ENCODE measurements at regions not wholly inside any gene's neighbourhood (a gene's known extent, or its start where the extent isn't known, plus 50 kb on each side); places are given as distances from the start of the nearest gene placed in this dataset.

DNA sequence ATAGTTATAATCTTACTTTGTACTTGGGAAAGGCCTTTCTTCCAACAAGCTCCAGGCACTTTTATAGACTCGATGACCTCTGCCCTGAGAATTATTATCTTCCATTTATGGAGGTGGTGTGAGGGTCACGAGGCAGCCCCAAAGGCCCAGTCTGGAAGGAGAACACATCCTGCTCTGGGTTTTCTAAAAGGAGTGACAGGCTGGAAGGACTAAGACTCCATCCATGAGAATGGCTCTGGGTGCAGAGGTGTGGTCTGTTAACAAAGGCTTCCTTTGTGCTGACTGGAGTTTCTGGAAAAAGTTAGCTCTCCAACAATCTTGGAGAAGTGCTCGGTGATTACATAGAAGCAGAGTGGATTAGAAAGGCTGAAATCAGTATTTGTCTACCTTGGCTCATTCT, 74.7 kb upstream of the SESN3 start:
- 90 to 96% (median 93%) methylated on average over 3 of the region's 3 CpGs for WGBS, 3 donors
- Histone ChIP-seq H3K4me1 (ENCODE audit: insufficient read depth) (no peaks in the 10 kb centered on the region), H3K36me3 (no peaks in the 10 kb centered on the region), H3K27ac (no peak overlapping the region), H3K4me3 (no peak overlapping the region), H3K27me3 (no peaks in the 10 kb centered on the region), H3K9me3 (no peaks in the 10 kb centered on the region)
- no peak for TF ChIP-seq EP300 (IDR thresholded peaks at IDR 0.05)
- TF ChIP-seq, protein P1, sequence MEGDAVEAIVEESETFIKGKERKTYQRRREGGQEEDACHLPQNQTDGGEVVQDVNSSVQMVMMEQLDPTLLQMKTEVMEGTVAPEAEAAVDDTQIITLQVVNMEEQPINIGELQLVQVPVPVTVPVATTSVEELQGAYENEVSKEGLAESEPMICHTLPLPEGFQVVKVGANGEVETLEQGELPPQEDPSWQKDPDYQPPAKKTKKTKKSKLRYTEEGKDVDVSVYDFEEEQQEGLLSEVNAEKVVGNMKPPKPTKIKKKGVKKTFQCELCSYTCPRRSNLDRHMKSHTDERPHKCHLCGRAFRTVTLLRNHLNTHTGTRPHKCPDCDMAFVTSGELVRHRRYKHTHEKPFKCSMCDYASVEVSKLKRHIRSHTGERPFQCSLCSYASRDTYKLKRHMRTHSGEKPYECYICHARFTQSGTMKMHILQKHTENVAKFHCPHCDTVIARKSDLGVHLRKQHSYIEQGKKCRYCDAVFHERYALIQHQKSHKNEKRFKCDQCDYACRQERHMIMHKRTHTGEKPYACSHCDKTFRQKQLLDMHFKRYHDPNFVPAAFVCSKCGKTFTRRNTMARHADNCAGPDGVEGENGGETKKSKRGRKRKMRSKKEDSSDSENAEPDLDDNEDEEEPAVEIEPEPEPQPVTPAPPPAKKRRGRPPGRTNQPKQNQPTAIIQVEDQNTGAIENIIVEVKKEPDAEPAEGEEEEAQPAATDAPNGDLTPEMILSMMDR (IDR thresholded peaks at IDR 0.05), result no peak
- TF ChIP-seq POLR2A (IDR thresholded peaks at IDR 0.05), result no peak
- DNase-seq, result no peak
- intact Hi-C loops (cut with DNase I), result no loop called here

DNA sequence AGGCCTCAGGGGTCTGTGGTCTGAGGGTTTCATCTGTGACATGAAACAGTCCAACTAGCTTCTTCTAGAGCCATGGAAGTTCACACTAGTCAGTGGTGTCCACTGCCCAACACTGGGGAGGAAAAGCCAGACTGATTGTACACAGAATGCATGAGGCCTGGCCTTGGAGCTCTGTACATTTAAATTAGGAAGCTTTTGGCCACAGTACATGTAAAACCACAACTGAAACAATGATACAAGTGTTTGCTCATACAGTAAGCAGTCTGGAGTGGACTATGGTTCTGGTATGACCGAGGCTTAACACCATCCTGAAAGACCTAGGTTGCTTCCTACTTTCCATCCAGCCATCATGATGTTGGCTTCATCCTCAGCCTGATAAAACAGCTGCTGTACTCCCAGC, 73.8 kb upstream of the SESN3 start:
- intact Hi-C loops (cut with DNase I), result no loop called here
- Histone ChIP-seq H3K27me3 (no peaks in the 10 kb centered on the region), H3K27ac (no peak overlapping the region), H3K4me3 (no peak overlapping the region), H3K9me3 (no peaks in the 10 kb centered on the region), H3K4me1 (ENCODE audit: insufficient read depth) (no peaks in the 10 kb centered on the region), H3K36me3 (no peaks in the 10 kb centered on the region)
- WGBS, 3 donors, result 80 to 83% (median 80%) methylated on average over 1 of the region's 1 CpG
- TF ChIP-seq, protein P1 (IDR thresholded peaks at IDR 0.05), result no peak
- TF ChIP-seq EP300 (IDR thresholded peaks at IDR 0.05) (no peak), POLR2A (IDR thresholded peaks at IDR 0.05) (no peak)
- DNase-seq, result no peak

DNA sequence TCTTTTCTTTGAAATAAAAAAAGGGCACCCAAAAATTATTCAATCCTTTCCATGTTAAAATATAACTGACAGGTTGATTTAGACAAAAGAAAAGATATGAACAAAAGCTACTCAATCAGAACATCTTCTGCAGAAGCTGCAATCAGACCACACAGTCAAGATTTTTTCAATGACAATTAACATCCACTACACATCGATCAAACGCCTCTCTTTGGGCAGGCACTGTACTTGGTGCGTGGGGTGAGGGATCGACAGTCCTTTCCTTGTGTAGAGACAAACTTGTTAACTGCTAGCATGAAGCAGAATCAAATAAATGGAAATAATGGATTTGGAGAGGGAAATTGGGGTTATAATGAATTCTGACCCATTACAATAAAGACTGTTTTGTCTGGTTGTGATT, 71.2 kb upstream of the SESN3 start:
- 96 to 98% (median 97%) methylated on average over 4 of the region's 4 CpGs for WGBS, 3 donors
- H3K4me1 ChIP-seq (ENCODE audit: insufficient read depth), result peaks cover 2% of the 10 kb centered on the region
- intact Hi-C loops (cut with DNase I), result no loop called here
- H3K27me3 ChIP-seq, result no peaks in the 10 kb centered on the region
- H3K36me3 ChIP-seq, result no peaks in the 10 kb centered on the region
- DNase-seq, result no peak
- H3K4me3 ChIP-seq, result no peak overlapping the region
- H3K9me3 ChIP-seq, result no peaks in the 10 kb centered on the region
- TF ChIP-seq EP300 (IDR thresholded peaks at IDR 0.05) (no peak), POLR2A (IDR thresholded peaks at IDR 0.05) (no peak)
- TF ChIP-seq, protein P1 (IDR thresholded peaks at IDR 0.05), result no peak
- no peak overlapping the region for H3K27ac ChIP-seq

DNA sequence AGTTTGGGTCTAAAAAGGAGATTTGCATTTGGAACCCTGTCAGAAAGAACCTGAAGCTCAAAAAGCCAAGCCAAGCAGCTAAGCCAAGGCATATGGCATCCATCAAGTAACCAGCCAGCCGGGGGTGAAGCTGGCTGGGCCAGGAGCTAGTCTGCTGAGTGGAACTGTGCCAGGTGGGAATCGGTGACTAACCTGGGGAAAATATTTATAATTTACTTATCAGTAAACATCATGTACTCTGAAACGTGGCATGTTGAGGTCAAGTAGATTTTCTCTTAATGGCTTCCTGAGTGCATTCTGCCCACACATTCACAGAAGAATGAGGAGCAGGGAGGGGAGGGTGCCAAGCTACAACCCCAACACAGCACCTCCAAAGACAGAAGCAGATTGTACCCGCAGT, 70.5 kb upstream of the SESN3 start:
- Histone ChIP-seq H3K4me1 (ENCODE audit: insufficient read depth) (peaks cover 3% of the 10 kb centered on the region), H3K9me3 (no peaks in the 10 kb centered on the region), H3K27me3 (no peaks in the 10 kb centered on the region), H3K36me3 (no peaks in the 10 kb centered on the region), H3K4me3 (no peak overlapping the region), H3K27ac (no peak overlapping the region)
- intact Hi-C loops (cut with DNase I), result no loop called here
- 24 to 36% (median 33%) methylated on average over 4 of the region's 4 CpGs for WGBS, 3 donors
- DNase-seq, result peak in 2 of 5 donors; percentile 18 to 40
- TF ChIP-seq EP300 (IDR thresholded peaks at IDR 0.05), result no peak
- TF ChIP-seq POLR2A (IDR thresholded peaks at IDR 0.05), result no peak
- TF ChIP-seq, protein P1 (IDR thresholded peaks at IDR 0.05), result no peak

All from ovary (tissue), 7 donors.